ENCODE measurements at regions not wholly inside any gene's neighbourhood (a gene's known extent, or its start where the extent isn't known, plus 50 kb on each side); places are given as distances from the start of the nearest gene placed in this dataset.

DNA sequence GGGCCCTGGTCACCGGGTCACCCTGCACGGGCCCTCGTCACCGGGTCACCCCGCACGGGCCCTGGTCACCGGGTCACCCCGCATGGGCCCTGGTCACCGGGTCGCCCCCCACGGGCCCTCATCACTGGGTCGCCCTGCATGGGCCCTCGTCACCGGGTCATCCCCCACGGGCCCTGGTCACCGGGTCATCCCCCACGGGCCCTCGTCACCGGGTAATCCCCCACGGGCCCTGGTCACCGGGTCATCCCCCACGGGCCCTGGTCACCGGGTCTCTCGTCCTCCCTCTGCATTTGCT, 77.6 kb downstream of the RIPK4 start:
- no peak for DNase-seq

DNA sequence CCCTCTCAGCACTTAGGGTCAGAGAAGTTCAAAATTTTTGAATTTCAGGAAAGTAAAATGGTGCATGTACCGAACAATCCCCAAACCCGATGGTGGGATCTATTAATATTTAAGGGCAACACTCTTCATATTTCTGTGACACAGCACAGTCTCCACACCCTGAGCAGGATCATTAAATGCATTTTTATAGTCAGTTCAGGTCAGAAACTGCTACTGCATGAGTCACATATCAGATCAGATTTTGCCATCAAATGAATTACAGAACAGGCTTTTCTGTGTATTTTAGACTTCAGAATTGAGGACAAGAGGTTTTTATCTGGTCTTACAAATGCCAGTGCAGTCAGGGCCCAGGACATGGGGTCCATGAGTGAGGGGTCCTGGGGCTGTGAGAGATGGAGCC, 79.2 kb downstream of the RIPK4 start:
- DNase-seq, result no peak

DNA sequence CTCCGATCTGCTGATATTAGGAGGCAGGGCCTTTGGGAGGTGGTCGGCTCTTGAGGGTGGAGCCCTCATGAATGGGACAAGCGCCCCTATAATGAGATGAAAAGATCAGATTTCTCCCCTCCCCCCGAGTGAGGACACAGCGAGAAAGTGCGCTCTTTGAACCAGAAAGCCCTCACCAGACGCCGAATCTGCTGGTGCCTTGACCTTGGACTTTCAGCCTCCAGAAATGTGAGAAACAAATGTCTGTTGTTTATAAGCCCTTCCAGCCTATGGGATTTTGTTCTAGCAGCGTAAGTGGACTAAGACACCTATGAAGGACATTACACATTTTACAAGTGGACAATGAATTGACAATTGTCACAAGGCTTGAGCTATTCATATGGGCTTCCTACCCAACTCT, 80.2 kb downstream of the RIPK4 start:
- no peak for DNase-seq

DNA sequence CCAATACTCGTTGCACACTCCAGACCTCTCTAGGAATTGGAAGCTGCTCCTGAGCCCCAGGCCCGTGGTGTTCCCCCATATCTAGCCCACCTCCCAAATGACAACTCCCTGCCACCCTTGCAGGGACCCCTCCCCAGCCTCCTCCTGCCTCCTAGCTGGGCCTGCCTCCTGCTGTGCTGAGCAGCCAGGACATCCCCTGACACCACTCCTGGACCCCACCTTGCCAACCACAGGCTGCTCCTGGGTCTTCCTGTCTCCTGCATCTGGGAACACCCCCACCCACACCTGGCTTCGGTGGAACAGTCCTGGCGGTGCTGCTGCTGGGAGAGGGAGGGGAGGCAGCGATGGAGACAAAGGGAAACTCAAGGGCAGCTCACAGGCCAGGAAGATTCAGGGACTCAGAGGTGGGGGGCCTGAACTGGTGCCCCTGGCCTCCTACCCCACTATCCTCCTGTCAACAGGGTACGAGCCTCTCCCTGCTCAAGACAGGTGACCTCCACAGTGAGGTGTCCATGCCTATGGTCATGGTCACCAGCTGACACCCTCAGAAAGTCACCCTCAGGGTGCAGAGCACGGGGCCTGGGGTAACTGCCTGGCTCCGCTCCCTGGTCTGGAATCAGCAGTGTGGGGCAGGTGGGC, 81.2 kb downstream of the RIPK4 start:
- no peak for DNase-seq

DNA sequence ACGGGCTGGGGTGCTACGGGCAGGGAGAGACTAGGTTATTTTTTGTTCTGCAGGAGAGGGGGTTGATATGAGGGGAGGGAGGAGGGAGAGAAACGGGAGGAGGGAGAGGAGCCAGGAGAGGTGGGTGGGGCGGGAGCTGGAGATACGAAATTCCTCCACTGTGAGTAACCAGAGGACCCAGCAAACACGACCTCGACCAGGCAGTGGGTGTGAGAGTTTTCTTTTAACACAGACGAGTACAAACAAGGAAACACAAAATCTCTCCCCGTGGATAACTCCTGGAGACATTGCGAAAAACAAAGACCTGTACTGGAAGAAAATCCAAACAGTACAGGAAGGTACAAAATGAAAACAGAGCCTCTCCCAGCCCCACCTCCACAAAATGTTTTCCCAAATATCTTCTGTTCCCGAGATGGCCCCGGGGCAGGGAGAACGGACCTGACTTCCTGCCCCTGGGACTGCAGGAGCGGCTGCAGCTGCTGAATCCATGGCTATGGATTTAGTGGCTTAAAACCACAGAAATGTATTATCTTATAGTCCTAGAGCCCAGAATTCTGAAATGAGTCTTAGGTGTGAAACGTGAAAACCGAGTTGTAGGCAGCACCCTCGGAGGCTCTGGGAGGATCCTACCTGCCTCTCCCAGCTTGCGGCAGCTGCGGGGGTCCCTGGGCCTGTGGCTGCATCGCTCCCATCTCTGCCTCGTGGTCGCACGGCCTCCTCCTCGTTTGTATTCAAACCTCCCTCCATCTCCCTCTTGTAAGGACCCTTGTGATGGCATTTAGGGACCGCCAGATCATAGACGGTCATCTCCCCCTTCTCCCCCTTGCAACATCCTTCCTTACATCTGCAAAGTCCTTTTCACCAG, 82.2 kb downstream of the RIPK4 start:
- no peak for DNase-seq

DNA sequence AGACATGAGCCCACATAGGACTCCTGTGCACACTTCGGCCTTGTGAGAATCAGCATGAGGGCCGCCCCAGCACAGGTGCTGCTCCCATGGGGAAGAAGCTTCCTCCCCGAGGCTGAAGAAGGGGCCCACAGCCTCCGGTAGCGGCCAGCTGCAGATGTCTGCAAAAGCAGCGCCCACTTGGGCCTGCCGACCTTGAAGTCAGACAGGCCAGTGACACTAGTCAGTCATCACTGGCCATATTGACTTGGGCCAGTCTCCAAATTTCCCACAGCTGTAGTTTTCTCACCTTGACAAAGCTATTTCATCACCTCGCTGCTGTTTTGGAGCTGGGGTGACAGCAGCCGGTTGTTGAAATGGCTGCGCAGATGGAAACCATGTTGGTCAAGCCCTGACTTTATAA, 83.0 kb downstream of the RIPK4 start:
- no peak for DNase-seq

DNA sequence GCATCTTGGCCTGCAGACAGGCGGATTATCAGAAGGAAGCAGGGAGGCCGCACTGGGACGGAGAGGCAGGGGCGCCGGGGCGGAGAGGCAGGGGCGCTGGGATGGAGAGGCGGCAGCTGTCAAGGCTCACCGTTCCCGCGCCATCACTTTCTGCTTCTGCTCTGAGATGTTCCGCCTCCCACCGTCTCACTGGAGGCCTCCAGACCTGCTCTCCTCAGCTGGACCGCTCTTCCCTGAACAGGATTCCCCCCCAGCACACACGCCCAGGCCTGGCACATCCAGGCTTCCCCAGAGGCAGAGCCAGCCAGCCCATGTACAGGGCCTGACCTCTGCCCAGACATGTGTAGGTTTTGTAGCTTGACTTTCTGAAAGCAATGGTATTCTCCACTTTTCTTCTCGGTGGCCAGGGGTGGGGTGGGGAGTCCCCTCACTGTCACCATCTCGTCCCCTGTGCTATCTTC, 84.1 kb downstream of the RIPK4 start:
- DNase-seq, result no peak

DNA sequence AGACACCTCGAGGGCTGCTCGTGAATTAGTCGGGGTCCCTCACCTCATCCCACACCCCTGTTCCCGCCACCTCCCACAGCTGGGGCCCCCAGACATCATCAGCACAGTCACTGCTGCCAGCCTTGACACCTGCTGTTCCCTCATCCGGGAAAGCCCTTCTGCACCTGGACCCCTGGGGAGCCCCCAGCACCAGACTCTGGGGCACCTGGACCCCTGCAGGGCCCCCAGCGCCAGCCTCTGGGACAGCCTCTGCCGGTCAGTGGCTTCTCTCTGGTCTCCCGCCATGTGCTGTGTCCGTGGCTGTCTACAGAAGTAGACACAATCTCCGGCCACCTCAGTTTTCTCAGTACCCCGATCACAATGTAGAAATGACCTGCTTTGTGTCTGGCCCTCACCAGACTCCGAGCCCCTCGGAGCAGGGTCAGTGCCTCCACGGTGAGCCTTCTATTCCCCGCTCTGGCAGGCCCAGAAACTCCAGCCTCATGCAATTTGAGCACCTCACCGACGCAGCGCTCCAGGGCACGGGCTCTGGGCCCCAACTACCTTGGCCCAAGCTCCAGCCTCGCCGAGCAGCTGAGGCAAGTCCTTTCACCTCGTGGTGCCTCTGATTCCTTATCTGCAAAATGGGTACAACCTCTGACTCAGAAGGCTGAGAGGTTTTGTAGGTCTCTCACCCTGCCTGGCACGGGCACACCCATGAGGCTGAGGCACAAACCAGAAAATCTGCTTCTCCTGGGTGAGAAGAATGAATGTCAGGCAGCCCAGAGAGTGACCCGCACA, 84.7 kb downstream of the RIPK4 start:
- DNase-seq, result no peak

DNA sequence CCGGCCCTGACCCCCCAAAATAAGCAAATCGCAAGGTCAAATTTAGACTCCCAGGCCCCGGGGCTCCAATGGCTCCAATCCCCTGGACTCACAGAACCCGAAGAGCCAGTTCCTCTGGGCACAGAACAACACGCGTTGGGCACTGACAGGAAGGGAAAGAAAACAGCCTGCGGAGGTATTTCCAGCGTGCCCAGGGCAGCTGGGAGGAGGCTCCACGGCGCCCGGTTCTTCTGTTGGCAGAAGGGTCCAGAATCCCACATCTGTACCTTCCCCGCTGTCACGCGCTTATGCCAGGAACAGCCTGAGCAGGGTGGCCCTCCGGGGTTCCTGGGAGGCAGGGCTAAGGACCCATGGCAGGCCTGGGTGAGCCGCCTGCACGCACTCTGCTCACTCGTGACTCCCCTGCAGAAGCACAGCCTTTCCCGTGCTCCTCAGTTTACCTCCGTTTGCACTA, 85.5 kb downstream of the RIPK4 start:
- DNase-seq, result no peak

DNA sequence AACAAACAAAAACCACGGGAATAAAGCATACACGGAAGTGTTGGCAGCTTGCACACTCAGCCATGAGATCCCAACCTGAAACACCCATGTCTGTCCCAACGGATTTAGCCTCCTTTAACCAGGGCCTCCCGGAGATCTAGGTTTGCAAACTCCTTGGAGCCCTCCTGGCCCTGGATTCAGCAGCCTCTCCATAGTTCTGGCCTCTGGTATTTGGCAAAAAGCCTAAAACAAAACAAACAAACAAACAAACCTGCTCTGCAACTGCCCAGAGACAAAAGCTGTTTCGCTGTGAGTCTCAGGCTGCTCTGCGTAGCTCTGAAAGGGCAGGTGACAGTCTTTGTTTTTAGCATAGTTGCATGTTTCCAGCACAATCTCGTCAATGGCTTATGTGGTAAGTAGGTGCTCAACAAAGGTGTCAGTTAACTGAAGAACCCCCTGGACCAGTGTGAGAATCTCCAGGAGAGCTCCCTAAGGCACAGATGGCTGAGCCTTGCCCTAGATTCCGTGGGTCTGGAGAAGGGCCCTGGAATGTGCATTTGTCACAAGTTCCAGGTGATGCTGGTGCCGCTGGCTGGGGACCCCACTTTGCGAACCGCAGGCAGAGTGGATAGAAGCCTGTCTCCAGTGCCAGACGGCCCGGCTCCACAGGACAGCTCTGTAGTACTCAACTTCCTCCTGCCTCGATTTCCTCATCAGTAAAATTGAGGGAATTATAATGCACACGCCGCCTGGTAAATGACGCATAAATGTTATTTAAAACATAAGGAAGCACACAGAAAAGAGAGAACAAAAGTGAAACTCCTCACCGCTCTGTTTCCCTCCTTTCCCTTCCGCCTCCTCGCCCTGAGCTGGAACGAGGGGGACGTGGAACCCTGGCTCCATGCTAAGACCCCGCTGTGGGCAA, 86.2 kb downstream of the RIPK4 start:
- DNase-seq, result peak; percentile 78

DNA sequence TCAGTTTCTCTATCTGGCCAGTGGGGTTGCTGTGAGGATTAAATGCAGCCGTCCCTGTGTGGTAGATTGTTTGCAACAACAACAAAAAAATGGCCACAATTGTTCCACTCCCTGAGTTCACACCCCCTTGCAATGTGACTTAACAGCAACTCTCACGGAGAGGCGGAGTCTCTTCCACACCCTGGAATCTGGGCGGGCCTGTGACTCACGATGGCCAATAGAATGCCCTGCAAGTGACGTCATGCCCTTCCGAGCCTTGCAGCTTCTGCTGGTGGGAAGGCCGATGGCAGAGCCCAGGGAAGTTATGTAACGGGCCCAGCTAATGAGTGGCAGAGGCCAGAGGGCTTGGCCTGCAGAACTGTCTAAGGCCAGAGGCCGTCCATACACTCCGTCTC, 87.9 kb downstream of the RIPK4 start:
- DNase-seq, result peak; percentile 98

DNA sequence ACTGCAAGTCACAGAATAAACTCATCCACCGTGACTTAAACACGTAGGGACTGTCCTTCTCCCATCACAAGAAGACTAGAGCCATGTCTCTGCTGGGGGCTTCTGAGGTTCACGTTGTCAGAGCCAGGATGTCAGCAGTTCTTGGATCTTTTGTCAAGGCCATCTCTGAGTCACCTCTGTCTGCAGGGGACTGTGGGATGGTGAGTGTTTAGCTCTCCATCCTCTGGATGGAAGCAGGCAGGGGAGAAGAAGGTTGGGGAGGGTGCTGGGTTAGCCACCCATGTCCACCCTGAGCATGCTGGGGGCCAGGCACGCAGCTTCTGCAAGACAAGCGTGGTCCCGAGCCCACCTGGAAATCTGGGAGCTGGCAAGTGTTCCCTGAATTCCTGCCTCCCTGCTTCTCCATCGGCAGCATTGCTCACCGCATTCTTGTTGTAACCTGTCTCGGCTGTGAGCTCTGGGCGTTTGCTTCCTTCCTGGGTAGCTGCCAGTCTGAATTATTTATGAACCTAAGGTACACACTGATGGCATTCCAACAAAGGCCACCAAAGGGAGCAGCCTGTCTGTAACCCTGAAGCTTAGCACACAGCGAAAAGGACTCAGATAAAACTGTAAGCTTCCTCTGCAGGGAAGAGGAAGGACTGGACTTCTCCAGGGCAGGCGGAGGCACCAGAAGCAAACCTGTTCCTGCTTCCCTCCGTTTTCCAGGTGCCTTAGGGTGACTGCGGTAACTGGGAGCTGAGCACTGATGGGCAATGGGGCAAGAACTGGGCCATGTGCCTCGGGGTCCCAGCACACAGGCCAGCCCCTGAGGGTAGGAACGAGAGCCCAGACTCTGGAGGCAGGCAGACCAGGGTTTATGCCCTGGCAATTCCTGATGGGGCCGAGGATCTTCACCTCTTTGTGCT, 88.6 kb downstream of the RIPK4 start:
- peak; percentile 95 for DNase-seq

DNA sequence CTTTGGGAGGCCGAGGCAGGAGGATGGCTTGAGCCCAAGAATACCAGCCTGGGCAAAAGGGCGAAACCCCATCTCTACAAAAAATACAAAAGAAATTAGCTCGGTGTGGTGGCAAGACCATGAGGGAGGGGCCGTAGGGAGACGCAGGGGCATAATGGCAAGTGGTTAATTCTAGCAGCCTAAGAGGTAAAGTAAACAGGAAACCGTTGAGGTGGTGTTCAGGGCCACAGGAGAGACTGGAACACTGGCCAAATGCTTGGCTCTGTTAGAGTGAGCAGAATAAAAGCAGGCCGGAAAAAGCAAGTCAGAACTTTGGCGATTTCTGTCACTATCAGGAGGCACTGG, 89.2 kb downstream of the RIPK4 start:
- peak; percentile 90 for DNase-seq

DNA sequence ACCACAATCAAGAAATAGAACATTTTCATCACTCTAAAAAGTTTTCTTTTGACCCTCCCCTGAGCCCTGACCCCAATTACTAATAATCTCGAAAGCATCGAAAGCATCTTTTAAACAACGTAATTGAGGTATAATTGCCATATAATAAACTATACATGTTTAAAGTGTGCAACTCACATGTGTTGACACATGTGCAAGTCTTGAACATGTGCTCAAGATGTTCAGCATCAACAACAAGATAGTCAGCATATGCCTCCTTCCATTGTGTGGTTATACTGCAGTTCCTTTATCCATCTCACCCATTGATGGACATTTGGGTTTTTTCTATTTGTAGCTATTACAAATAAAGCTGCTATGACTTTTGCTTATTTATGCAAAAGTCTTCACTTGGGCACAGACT, 90.7 kb downstream of the RIPK4 start:
- DNase-seq, result no peak

DNA sequence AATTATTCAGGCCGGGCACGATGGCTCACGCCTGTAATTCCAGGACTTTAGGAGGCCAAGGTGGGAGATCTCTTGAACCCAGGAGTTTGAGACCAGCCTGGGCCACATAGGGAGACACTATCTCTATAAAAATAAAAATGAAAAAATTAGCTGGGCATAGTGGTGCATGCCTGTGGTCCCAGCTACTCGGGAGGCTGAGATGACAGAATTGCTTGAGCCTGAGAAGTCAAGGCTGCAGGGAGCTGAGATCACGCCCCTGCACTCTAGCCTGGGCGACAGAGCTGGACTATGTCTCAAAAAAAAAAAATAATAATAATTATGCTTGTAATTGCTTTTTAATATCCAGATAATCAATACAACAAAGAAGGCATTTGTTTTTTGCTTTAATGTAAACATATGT, 91.3 kb downstream of the RIPK4 start:
- no peak for DNase-seq

DNA sequence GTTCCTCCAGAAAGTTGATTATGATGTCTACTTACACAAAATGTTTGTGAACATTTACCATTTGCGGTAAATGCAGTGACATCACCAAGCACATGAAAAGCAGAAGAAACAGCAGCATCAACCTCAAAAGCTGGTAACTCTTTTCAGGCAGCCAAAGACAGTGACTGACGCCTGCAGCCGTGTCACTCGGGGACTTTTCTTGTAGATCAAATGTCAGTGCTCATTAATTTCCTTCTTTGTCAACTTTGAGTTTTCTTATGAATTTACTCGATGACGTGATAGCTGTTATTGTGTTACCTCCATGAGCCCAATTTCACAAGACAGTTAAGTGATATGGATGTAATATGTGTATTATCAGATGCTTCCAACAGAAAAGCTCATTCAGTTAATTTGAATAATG, 92.5 kb downstream of the RIPK4 start:
- DNase-seq, result no peak

DNA sequence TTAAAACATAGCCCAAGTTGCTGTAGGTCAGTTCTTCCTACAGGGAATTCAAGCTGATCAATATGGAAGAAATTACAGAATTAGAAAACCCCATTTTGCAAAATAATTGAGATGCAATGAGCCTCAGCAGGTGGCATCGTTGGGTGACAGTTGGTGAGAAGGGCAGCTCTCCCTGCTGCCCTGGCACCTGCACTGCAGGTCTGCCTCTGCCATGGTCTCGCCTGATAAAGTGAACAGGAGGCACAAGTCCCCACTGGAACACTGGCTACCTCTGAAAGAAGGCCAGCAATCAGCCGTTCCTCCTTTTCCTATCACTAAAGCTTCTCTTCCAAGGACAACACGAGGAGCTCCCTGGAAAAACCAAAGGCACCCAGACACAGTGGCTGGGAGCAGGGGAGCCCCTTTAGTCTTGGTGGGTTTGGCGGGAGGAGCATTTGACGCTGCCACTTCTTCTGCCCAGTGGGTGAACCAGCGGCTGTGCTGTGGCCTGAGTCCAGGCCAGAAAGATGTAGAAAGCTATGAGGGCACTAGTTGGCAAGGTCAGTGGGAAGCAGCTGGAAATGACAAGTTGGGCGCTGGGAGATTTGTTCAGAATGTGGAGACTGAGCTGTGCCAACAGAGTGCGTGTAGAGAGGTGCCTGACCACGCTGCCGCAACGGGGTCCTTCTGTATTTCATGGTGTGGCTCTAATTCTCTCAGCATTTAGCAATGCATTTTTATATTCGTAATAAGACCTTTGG, 93.1 kb downstream of the RIPK4 start:
- no peak for DNase-seq

DNA sequence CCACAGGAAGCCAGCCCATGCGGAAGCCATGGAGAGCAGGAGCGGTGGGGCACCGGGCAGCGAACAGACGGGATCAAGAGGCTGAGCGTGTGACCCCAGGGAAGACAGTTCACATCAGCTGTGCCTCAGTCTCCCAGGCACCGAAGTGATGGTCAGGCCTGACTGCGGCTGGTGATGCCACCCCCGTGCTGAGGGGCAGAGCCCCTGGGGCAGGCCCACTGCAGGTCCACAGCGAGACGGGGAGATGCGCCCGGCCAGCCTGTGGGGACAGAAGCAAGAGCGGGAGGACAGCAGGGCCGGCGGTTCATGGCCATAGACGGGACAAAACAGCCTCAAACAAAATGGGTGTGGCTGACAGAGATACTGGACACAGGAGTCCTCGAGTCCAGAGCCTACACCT, 93.8 kb downstream of the RIPK4 start:
- no peak for DNase-seq

DNA sequence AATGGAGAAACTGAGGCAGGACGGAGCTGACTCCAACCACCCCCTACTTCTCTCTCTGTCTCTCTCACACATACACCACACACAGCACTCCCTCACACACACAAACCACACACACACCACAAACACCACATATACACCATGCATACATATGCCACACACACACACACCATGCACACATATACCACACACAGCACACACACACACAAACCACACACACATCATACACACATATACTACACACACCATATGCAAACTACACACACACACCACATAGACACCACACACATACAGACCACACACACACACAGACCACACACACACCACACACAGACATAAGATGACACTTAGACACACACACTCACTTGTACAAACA, 94.3 kb downstream of the RIPK4 start:
- no peak for DNase-seq

DNA sequence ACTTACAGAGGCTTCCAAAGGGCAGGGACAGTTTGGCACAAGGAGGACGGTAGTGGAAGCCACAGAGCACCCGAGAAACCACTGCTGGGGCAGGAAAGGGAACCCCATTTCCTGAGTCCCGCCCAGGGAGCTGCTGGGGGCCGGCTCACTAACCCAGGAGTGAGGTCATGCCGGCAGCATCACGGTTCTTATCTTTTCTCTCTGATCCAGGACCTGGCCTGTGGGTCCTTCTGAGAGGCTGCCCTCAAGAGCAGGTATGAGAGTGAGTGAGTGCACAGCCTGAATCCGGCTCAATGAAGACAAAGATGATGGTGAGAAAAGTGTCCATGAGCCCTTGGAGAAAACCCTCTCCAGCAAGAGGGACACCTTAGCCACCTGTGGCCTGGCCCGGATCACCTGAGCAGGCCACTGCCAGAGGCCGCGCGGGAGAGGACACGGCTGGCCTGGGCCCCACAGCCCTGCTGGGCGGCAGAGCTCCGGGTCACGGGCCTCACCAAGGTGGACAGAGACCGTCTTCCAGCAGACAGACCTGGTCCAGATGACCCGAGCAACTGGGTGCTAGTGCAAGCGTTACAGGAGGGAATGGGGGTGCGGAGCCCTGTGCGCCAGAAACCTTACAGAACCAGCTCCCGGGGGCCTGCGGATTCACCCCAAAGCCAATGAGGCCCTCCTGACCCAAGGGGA, 94.9 kb downstream of the RIPK4 start:
- DNase-seq, result no peak
